Stomach (tissue), 8 donors: ENCODE measurements at regions not wholly inside any gene's neighbourhood (a gene's known extent, or its start where the extent isn't known, plus 50 kb on each side); places are given as distances from the start of the nearest gene placed in this dataset.
A peak's percentile ranks its signal among the peaks of the same experiment; 100 is the strongest.

Source experiments
- DNase-seq, 2 donors: peaks; one replicate each; pipeline versions ENCODE4 v3.0.0 to v3.0.0-alpha.2; 2013 to 2019
- H3K27ac ChIP-seq, 5 donors: fragments of 200-600 bp in 4 of 5; sonication (generic) in 4 of 5; one replicate each; pipeline ENCODE4 v1.5.1; 2013 to 2019; ENCODE audit warnings: mild to moderate bottlenecking in 1 of 5, moderate library complexity in 1 of 5
- H3K27me3 ChIP-seq, 3 donors: fragments of 200-600 bp; sonication (generic); one replicate each; pipeline ENCODE4 v1.5.1; 2017 to 2019; ENCODE audit warnings: mixed run types in 1 of 3
- H3K36me3 ChIP-seq, 4 donors: fragments of 200-600 bp; sonication (generic); 1 replicate in 3 of 4; 2 replicates in 1 of 4; pipeline ENCODE4 v1.5.1; 2016 to 2019
- H3K4me1 ChIP-seq, 4 donors: fragments of 200-600 bp; sonication (generic); one replicate each; pipeline ENCODE4 v1.5.1; 2016 to 2019
- H3K4me3 ChIP-seq, 4 donors: fragments of 200-600 bp; sonication (generic) in 3 of 4; one replicate each; pipeline ENCODE4 v1.5.1; 2016 to 2019; ENCODE audit warnings: mild to moderate bottlenecking in 1 of 4
- H3K9me3 ChIP-seq, 4 donors: fragments of 200-600 bp; sonication (generic); one replicate each; pipeline ENCODE4 v1.5.1; 2016 to 2019
- EP300 ChIP-seq: sonication (generic); formaldehyde crosslinking; IDR thresholded peaks from one replicate; pipeline ENCODE4 v1.6.1; 2017; ENCODE audit warnings: antibody characterized with exemption
- POLR2A ChIP-seq, 4 donors: fragments of 450-650 bp; IDR thresholded peaks; one replicate each; pipeline ENCODE4 v1.6.1; 2016; ENCODE audit warnings: antibody characterized with exemption in 4 of 4, control low read depth in 2 of 4, mild to moderate bottlenecking in 1 of 4, moderate library complexity in 1 of 4
- POLR2AphosphoS5 ChIP-seq, 3 donors: sonication (generic); formaldehyde crosslinking; IDR thresholded peaks; one replicate each; pipeline ENCODE4 v1.6.1; 2016; ENCODE audit warnings: antibody characterized with exemption in 3 of 3
- WGBS, 5 donors: extraction: QIAGEN DNeasy Blood & Tissue Kit in 3 of 5; methylation state at CpG; one replicate each; pipeline versions ENCODE4 v1.1.5 to v1.1.7; 2013 to 2018; 5-methylcytosine and 5-hydroxymethylcytosine counted together
- intact Hi-C: fragments of 100-400 bp; cut with DNase I; formaldehyde crosslinking; loops from one replicate; pipeline ENCODE4 v1.15.1; 2023; ENCODE audit warnings: low total_unique reads
- TF ChIP-seq, protein P1 (sequence below), 7 experiments: fragments of 450-650 bp in 4 of 7; fragments of 200-600 bp in 3 of 7; sonication (generic) in 3 of 7; IDR thresholded peaks; one replicate each; pipeline ENCODE4 v1.5.1; 2016 to 2019; ENCODE audit warnings: antibody characterized with exemption in 7 of 7, control low read depth in 2 of 7, mild to moderate bottlenecking in 1 of 7
- donor health status: healthy with polysubstance abuse.
- donor health status: Bipolar disorder and iron deficiency.
- donor health status: healthy.

DNA sequence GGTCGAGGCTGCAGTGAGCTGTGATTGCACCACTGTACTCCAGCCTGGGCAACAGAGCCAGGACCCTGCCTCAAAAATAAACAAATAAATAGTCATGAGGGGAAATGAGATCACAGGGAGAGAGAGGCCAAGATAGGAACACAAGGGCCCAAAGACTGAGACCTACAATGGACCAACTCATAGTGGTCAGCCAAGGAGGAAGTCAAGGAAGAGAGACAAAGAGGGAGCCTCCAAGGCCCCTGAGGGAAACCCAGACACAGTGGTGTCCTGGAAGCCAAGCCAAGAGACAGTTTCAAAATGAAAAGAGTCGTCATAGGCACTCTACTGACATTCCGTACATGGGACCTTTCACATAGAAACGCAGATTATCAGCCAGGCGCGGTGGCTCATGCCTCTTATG, 153.3 kb downstream of the BCOR start:
- TF ChIP-seq EP300 (no peak), POLR2AphosphoS5 (IDR thresholded peaks at IDR 0.05) (no peak), POLR2A (IDR thresholded peaks at IDR 0.05) (no peak)
- TF ChIP-seq, protein P1, sequence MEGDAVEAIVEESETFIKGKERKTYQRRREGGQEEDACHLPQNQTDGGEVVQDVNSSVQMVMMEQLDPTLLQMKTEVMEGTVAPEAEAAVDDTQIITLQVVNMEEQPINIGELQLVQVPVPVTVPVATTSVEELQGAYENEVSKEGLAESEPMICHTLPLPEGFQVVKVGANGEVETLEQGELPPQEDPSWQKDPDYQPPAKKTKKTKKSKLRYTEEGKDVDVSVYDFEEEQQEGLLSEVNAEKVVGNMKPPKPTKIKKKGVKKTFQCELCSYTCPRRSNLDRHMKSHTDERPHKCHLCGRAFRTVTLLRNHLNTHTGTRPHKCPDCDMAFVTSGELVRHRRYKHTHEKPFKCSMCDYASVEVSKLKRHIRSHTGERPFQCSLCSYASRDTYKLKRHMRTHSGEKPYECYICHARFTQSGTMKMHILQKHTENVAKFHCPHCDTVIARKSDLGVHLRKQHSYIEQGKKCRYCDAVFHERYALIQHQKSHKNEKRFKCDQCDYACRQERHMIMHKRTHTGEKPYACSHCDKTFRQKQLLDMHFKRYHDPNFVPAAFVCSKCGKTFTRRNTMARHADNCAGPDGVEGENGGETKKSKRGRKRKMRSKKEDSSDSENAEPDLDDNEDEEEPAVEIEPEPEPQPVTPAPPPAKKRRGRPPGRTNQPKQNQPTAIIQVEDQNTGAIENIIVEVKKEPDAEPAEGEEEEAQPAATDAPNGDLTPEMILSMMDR (IDR thresholded peaks at IDR 0.05), result no peak
- no peak overlapping the region for H3K4me3 ChIP-seq
- intact Hi-C loops, result no loop called here
- no peaks in the 10 kb centered on the region for H3K27me3 ChIP-seq
- no peaks in the 10 kb centered on the region for H3K4me1 ChIP-seq
- no peak for DNase-seq
- 82 to 95% (median 85%) methylated on average over 1 to 6 of the region's 6 CpGs for WGBS, 5 donors
- H3K27ac ChIP-seq, result no peak overlapping the region
- peaks cover 0 to 14% (median 6%) of the 10 kb centered on the region in 4 donors for H3K9me3 ChIP-seq
- no peaks in the 10 kb centered on the region for H3K36me3 ChIP-seq

DNA sequence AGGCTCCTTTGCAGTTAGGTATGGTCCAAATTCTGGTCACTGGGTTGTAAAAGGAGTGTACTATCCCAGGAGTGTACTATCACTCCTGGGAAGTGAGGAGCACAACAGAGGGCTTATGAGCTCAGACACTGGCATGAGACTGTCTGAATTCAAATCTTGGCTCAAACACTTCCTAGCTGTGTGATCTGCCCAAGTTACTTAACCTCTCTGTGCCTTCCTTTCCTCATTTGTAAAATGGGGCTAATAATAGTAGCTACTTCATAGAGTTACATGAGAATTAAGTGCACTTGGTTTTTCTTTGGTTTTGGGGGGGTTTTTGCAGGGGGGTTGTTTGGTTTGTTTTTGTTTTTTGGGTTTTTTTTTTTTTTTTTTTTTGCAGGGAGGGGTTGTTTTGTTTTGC, 152.0 kb downstream of the BCOR start:
- TF ChIP-seq POLR2AphosphoS5 (IDR thresholded peaks at IDR 0.05) (no peak), POLR2A (IDR thresholded peaks at IDR 0.05) (no peak), EP300 (no peak)
- TF ChIP-seq, protein P1 (IDR thresholded peaks at IDR 0.05), result no peak
- no peak for DNase-seq
- Histone ChIP-seq H3K36me3 (no peaks in the 10 kb centered on the region), H3K9me3 (peaks cover 0 to 15% (median 6%) of the 10 kb centered on the region in 4 donors), H3K27me3 (no peaks in the 10 kb centered on the region), H3K4me1 (no peaks in the 10 kb centered on the region), H3K4me3 (no peak overlapping the region), H3K27ac (no peak overlapping the region)
- intact Hi-C loops, result no loop called here

DNA sequence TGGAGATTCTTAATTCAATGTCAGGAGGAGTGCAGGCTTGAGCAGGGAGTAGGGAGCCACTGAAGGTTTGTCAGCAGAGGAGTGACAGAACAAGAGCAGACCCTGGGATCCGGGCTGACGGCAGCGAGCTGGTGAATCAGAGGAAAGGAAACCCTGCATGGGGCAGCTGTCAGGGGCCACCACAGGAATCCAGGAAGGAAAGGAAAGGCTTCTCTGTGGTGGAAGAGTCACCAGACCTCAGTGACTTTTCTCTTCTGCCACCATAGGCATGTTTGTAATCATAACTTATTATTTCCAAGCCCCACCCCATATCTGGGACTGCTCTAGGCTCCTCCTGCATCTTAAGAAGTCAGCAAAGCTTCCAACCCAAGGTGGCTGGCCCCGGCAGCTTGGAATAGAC, 150.9 kb downstream of the BCOR start:
- Histone ChIP-seq H3K27me3 (peaks cover 0 to 5% (median 0%) of the 10 kb centered on the region in 3 donors), H3K4me1 (no peaks in the 10 kb centered on the region), H3K36me3 (no peaks in the 10 kb centered on the region), H3K9me3 (peaks cover 0 to 19% (median 6%) of the 10 kb centered on the region in 4 donors), H3K4me3 (no peak overlapping the region), H3K27ac (no peak overlapping the region)
- no peak for DNase-seq
- intact Hi-C loops, result no loop called here
- 80 to 100% (median 84%) methylated on average over 4 of the region's 4 CpGs for WGBS, 5 donors
- TF ChIP-seq, protein P1 (IDR thresholded peaks at IDR 0.05), result no peak
- TF ChIP-seq POLR2AphosphoS5 (IDR thresholded peaks at IDR 0.05) (no peak), POLR2A (IDR thresholded peaks at IDR 0.05) (no peak), EP300 (no peak)

DNA sequence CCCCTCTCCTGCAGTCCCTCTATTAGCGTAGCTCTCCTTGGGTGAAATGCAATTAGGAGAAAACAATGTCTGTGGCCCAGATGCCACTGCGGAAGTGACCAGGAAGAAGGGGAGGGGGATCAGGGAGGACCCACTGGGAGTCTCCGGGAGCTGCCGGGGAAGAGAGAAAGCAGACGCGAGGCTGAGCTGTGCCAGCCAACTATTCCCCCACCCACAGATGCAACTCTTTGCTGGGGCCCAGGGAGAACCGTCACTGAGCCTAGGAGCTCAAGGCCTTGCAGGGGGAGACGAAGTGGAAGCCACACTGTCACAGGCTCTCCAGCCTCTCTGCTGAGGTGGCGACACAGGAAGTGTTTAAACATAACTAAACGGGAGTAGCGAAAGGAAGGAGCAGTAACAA, 149.2 kb downstream of the BCOR start:
- no peak overlapping the region for H3K4me3 ChIP-seq
- WGBS, 5 donors, result 39 to 52% (median 51%) methylated on average over 9 to 11 of the region's 11 CpGs
- peaks cover 0 to 5% (median 0%) of the 10 kb centered on the region in 3 donors for H3K27me3 ChIP-seq

DNA sequence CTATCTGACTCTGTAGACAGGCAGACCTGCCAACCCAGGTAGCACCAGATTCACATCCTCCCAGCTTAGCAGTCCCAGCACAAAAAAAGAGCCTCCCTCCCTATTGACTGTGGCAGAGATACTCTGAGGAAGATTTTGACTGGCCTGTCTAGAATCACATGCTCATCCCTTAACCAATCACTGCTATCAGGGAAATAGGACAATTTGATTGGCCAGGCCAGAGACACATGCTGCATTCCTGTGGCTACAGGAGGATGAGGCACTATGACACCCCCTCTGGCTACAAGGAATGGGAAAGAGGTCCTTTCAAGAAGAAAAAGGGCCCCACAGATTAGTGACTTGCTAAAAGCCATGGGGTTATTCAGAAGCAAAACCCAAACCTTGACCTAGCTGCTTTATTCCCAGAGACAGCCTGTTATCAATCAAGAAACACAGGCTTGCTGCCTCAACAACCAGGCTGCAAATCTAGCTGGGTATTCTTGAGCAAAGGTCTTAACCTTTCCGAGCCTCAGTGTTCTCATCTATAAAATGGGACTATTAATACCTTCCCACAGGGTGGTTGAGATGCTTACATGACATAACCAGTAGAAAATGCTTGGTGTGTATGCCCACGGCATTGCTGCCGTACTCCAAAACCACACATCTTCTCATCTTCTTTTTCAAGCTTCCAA, 147.6 kb downstream of the BCOR start:
- Histone ChIP-seq H3K27ac (no peak overlapping the region), H3K4me1 (peaks cover 0 to 13% (median 8%) of the 10 kb centered on the region in 4 donors), H3K4me3 (no peak overlapping the region), H3K27me3 (peaks cover 0 to 5% (median 0%) of the 10 kb centered on the region in 3 donors), H3K9me3 (peaks cover 0 to 5% (median 0%) of the 10 kb centered on the region in 4 donors), H3K36me3 (no peaks in the 10 kb centered on the region)
- WGBS, 5 donors, result 85 to 98% (median 92%) methylated on average over 3 of the region's 3 CpGs
- DNase-seq, result no peak
- TF ChIP-seq, protein P1 (IDR thresholded peaks at IDR 0.05), result no peak
- TF ChIP-seq POLR2A (IDR thresholded peaks at IDR 0.05) (no peak), POLR2AphosphoS5 (IDR thresholded peaks at IDR 0.05) (no peak), EP300 (no peak)
- intact Hi-C loops, result no loop called here

More for the DNA sequence above, 149.2 kb downstream of the BCOR start:
- peak in 1 of 2 donors; percentile 35 for DNase-seq
- H3K4me1 ChIP-seq, result peaks cover 0 to 3% (median 1%) of the 10 kb centered on the region in 4 donors
- H3K9me3 ChIP-seq, result peaks cover 0 to 14% (median 2%) of the 10 kb centered on the region in 4 donors
- no peak for TF ChIP-seq POLR2A (IDR thresholded peaks at IDR 0.05)
- TF ChIP-seq POLR2AphosphoS5 (IDR thresholded peaks at IDR 0.05), result no peak
- TF ChIP-seq EP300, result no peak
- H3K36me3 ChIP-seq, result no peaks in the 10 kb centered on the region
- intact Hi-C loops, result no loop called here
- H3K27ac ChIP-seq, result no peak overlapping the region
